COLO668 (cell line): ENCODE measurements at regions not wholly inside any gene's neighbourhood (a gene's known extent, or its start where the extent isn't known, plus 50 kb on each side); places are given as distances from the start of the nearest gene placed in this dataset.
"Not testable (repeated sequence)": the region's sequence is repeated elsewhere in the genome, so short reads cannot be mapped to it uniquely, and the experiment has no call there.

ENCODE experiments used
- DNase-seq: peaks from one replicate; lab custom pipeline; 2025; ENCODE audit not compliant: unreplicated experiment; lab: John Stamatoyannopoulos, UW

DNA sequence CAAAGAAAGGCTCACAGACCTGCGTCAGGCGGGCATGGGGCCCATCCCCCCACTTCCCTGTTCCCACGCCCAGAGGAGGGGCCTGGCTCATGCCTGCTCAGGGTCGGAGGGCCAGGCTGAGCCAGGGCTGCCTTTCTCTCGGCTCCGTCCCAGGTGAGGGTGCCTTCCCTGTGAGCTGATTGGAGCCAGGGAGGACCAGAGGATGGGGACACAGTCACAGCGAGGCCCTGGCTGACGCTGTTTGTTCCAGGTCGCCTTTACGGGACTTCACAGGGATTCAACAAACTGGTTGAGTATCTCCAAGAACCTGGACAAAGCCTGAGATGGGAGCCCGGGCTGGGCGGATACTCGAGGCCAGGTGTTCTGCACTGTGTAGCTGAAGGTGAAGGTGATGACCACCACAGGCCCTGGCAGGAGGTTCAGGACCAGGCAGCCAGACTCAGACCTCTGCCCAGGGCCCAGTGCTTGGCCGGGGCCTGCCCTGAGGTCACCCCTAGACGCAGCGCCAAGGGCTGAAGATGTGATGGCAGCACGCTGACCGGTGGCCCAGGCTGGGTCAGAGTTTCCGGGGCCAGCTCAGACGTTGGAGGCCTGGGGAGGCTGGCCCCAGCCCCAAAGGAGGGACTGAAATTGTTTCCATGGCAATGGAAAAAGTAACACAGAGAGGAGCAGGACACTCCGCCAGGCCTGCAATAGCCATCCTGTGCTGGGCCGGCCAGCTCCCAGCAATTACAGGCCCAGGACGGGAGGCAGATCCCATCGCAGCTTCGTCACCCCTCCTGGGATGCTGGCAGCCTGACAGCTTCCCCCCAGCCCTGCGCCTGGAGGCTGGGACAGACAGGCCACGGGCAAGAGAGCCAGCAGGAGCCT is 65.3 kb upstream of the ADAMTS2 start:
- no peak for DNase-seq

DNA sequence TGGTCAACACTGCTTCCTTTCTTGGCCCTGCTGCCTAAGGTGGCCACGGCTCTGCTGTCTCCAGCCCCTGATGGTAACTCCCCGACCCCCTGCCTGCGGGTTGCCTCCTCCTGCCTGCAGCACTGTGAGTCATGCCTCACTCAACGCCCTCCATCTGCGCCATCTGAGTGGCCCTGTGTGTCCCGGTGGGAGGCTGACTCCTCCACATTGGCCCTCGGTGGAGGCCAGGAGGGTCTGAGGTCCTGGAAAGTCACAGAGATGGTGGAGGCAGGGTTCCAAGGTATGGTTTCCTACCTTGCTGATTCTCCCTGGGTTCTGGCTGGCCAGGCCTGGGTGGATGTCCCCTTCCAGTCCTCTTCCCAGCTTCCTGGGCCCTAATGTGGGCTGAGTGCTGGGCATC is 64.5 kb upstream of the ADAMTS2 start:
- no peak for DNase-seq

DNA sequence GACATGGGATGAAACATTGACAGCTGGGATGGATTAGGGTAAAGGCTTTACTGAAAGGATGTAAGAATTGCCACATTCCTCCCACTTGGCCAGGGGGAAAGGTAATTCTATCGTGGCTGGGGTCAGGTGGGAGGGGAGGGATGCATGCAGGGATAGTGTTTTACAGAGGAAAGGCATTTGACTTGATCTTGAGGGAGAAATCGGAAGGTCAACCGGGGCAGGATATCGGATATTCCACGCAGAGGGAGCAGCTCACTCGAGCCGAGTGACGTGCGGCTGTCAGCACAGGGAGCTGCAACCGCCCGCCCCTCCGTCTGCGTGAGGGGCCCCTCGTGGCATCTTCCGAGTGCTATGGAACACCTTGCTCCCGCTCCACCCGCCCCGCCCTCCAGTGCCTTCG is 63.4 kb upstream of the ADAMTS2 start:
- DNase-seq: no peak

DNA sequence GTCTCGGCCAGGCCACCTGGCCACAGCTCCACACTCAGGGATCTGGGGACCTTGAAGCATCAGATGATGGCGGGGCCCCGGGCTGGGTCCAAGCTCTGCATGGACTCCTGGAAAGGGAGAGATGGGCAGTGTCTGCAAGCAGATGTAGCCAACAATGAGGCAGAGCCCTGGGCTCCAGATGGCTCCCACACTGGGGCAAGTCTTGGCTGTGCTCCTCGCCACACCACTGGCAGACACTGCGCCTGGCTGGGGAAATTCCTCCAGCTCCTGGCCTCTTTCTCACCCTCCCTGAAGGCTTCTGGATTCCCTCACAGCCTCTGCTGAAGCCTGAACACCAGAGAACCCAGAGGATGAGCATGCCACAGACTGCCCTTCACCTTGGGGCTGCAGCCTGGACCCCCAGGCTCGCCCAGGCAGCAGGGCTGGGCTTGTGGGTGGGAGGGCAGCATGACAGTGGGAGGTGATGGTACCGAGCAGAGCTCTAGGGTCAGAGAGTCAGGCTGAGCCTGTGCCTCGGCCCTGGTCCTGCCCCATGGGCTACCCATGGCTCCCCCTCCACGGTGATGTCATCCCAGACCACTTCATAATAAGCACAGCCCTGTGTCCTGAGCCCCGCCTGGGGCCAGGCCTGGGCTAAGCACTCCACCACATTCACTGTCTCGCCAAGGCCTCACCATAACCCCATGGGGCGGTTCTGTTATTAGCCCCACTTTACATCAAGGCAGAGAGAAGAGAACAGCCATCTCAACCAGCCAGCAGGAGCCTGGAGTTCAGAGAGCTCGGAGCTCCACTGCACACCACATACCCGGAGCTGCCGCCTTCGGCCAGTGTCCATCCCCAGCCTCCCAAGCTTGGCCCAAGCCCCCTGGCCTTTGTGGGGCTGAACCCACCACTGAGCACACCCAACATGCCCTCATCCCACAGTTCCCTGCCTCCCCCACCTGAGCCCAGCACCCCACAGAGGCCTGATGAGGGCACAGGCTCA is 62.2 kb upstream of the ADAMTS2 start:
- DNase-seq: no peak

DNA sequence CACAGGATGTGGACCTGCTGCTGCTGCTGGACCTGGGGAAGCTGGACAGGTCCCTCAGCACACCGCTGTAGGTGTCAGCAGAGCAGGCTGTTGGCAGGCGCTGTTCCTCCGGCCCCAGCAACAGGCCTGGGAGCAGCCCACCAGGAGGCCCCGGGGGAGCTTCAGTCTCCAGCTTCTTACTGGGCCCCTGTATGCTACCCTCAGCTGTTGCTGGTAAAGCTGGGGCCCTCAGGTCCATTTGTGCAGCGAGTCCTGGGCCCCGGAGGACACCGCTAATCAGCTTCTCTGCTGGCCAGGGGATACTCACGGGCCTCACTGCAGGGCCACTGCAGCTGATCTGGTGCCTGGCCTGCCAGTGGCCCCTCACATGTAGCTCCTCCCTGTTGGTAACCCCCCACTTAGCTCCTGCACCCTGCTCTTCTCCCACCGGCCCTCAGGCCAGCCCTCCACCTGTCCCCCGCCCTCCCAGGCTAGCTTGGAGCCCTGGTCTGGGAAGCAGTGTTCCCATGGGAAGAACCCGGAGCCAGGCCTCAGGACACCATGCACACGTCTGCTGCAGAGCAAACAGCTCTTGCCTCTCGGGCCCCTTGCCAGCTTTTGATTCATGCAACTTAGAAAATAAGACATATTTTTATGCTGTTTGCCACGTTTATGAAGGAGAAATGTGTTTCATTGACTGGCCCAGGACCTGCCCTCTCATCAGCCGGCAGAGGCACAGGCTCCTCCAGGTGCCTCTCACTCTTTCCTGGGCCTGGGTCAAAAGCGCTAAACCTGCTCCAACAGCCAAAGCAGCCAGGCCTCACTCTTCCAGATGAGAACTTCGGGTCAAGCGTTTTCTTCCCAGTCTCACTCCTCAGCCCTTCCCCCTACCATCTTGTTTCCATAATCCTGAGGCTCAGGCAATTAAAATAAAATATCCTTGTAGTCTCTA is 61.0 kb upstream of the ADAMTS2 start:
- DNase-seq: no peak

DNA sequence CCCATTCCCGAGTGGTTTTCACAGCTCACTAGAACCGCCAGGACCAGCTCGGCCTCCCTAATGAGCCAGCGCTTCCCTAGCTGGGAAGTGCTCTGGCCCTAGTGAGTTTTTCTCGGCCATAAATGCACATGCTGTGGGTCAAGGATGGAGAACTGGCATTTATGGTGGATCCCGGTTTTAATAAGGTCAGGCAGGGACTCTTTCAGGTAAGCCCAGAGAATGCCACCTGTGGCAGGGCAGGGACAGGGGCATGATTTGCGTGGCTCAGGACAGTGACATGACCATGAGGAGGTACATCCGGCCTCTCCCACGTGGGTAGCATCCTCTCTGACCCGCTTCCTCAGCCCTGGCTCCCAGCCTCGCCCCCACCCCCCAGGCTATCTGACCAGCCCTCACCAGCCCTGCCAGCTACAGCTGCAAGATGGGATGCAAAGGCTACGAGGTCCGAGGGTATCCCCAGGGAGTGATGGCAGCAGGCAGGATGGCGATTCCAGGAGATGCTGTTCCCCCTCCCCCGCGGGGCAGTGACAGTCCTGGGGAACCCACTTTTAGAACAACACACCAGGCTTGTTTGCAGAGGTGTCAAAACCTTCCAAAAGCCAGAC is 60.3 kb upstream of the ADAMTS2 start:
- no peak for DNase-seq

DNA sequence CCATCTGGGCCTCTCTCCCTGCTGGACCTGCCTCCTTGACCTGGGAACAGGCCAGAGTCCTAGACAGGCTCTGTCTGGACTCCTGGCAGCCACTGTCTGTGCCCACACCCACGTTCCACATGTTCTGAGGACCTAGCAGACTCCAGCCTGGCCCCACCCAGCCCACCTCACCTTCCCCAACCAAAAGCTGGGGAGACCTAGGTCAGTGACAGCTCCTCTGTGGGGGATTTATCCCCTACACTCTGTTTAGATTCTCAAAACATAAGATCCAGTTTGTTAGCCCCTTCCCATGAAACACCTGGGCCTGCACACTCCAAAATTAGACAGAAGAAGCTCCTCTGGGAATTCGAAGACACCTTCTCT is 59.8 kb upstream of the ADAMTS2 start:
- DNase-seq: no peak

DNA sequence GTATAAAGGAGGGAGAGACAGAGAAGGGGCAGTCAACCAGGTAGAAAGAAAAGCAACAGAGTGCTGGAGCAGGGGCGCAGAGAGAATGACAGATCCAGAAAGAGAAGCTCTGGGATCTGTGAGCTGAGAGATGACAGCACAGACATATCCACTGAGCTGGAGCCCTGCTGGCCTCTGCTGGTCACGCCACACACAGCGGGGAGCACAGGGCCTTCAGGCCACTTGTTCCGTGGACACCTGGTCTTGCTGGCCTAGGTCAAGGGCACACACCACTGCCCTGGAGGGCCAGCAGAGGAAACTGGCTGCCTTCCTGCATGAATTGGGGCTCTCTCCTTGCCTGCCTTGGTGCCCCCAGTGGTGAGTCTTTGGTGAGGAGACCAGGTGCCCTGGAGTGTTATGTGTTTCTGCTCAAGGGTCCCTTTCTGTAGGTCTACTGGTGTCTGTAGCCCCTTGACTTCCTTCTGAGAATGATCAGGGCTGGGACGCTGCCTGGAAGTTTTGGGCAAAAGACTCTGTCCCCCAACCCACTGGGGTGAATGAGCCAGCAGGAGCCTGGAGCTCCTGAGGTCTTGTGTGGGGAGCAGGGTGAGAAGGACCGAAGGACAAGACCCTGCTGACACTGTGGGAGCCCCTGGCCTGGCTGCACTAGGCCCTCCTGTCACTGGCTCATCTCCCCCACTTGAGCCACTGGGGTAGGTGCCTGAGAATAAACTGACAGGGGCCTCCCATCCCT is 59.2 kb upstream of the ADAMTS2 start:
- no peak for DNase-seq

DNA sequence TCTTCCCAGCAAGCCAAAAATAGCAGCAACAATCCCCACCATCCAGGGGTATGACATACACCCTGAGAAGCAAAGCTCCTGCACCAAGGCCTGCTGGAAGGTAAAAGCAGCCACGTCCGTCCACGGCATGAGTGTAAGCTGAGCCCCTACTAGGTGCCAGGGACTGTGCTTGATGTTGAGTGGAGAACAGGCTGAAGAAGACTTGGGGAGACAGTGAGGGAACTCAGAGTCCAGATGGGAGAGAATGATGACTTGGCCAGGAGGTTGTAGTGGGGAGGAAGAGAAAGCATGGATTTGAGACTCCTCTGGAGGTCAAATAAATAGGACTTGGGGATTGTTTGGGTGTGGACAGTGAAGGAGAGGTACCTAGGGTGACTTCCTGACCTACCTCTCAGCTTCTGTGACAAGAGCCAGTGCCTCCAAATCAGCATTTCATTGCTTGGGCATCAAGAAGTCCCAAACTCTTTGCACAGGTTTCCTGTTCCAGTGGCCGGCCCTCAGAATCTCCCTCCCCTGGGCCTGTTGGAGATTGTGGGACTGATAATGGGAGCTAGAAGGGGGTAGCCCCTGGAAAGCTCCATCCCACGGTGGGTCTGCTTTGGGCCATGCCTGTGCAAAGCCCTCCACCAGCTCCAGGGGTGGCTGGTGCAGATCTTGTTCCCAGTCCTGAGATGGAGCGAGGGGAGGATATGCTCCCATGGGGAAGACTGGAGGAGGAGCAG is 58.3 kb upstream of the ADAMTS2 start:
- DNase-seq: no peak

DNA sequence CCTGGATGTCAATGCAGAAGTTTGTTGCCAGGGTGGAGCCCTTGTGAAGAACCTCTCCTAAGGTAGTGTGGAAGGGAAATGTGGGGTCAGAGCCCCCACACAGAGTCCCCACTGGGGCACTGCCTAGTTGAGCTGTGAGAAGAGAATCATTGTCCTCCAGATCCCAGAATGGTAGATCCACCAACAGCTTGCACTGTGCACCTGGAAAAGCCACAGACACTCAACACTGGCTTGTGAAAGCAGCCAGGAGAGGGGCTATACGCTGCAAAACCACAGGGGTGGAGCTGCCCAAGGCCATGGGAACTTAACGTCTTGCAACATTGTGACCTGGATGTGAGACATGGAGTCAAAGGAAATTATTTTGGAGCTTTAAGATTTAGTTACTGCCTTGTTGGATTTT is 55.2 kb upstream of the ADAMTS2 start:
- not testable (repeated sequence) for DNase-seq

DNA sequence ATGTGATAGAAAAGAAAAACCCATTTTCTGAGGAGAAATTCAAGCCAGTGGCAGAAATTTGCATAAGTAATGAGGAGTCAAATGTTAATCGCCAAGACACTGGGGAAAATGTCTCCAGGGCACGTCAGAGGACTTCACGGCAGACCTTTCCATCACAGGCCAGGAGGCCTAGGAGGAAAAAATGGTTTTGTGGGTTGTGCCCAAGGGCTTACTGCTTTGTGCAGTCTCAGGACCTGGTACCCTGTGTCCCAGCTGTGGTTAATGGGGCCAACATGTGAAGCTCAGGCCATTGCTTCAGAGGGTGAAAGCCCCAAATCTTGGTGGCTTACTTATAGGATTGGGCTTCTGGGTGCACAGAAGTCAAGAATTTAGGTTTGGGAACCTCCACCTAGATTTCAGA is 54.8 kb upstream of the ADAMTS2 start:
- no peak for DNase-seq

DNA sequence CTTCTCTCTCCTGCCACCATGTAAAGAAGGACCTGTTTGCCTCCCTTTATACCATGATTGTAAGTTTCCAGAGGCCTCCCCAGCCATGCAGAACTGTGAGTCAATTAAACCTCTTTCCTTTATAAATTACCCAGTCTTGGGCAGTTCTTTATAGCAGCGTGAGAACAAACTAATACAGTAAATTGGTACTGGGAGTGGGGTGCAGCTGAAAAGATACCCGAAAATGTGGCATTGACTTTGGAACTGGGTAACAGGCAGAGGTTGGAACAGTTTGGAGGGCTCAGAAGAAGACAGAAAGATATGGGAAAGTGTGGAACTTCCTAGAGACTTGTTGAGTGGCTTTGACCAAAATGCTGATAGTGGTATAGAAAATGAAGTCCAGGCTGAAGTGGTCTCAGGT is 54.1 kb upstream of the ADAMTS2 start:
- not testable (repeated sequence) for DNase-seq

DNA sequence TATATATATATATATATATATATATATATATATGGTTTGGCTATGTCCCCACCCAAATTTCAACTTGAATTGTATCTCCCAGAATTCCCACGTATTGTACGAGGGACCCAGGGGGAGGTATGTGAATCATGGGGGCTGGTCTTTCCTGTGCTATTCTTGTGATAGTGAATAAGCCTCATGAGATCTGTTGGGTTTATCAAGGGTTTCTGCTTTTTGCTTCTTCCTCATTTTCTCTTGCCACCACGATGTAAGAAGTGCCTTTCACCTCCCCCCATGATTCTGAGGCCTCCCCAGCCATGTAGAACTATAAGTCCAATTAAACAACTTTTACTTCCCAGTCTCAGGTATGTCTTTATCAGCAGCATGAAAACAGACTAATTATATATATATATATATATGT is 52.3 kb upstream of the ADAMTS2 start:
- no peak for DNase-seq
